ENCODE measurements at regions not wholly inside any gene's neighbourhood (a gene's known extent, or its start where the extent isn't known, plus 50 kb on each side); places are given as distances from the start of the nearest gene placed in this dataset.

DNA sequence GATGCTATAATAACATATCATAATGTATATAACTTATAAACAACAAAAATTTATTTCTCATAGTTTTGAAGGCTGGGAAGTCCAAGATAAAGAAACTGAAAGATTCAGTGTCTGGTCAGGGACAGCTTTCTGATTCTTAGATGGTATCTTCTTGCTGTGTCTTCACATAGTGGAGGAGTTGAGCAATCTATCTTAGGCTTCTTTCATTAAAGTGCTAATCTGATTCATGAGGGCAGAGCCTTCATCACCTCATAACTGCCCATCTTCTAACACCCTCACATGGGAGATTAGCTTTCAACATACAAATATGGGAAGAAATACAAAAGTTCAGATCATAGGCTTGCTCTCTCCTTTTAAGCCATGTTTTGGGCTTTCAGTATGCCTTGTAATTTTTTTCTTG lies 774.8 kb upstream of the EPHA6 start:
- TF ChIP-seq GTF2F1 (IDR thresholded peaks at IDR 0.05; ENCODE audit: borderline replicate concordance, low read depth, low read length) (no peak), FOSL1 (IDR thresholded peaks at IDR 0.05; ENCODE audit: insufficient read depth, low read depth, low read length) (no peak), POLR2AphosphoS5 (IDR thresholded peaks at IDR 0.05; ENCODE audit: low read depth, low read length) (no peak), TAF7 (optimal IDR thresholded peaks at IDR 0.05; ENCODE audit: borderline replicate concordance, low read depth, low read length) (no peak), SRF (IDR thresholded peaks at IDR 0.05; ENCODE audit: low read depth, low read length) (no peak), BACH1 (IDR thresholded peaks at IDR 0.05; ENCODE audit: low read length) (no peak)
- TF ChIP-seq, protein P1, sequence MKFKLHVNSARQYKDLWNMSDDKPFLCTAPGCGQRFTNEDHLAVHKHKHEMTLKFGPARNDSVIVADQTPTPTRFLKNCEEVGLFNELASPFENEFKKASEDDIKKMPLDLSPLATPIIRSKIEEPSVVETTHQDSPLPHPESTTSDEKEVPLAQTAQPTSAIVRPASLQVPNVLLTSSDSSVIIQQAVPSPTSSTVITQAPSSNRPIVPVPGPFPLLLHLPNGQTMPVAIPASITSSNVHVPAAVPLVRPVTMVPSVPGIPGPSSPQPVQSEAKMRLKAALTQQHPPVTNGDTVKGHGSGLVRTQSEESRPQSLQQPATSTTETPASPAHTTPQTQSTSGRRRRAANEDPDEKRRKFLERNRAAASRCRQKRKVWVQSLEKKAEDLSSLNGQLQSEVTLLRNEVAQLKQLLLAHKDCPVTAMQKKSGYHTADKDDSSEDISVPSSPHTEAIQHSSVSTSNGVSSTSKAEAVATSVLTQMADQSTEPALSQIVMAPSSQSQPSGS (IDR thresholded peaks at IDR 0.05; ENCODE audit: low read length) = no peak
- no peaks in the 10 kb centered on the region for H3K79me1 ChIP-seq (ENCODE audit: low read depth, low read length)
- POLR2A ChIA-PET (ENCODE audit: partially characterized antibody) = no interaction called here

More for the DNA sequence above, 774.8 kb upstream of the EPHA6 start:
- Histone ChIP-seq H2AK5ac (ENCODE audit: low read depth, low read length) (no peak overlapping the region), H2AFZ (ENCODE audit: low read length) (no peak overlapping the region), H3K23ac (ENCODE audit: insufficient read length) (no peak overlapping the region), H2BK5ac (ENCODE audit: low read depth, low read length) (no peak overlapping the region), H3K9me3 (ENCODE audit: insufficient read depth in 2 of 2, low read depth in 1 of 2, low read length in 1 of 2) (no peaks in the 10 kb centered on the region; a peak in 1 of 4 replicates), H3K27me3 (replicated peaks in 1 of 4; ENCODE audit: control insufficient read depth in 3 of 4, extremely low read depth in 1 of 4, insufficient read depth in 3 of 4, low read length in 3 of 4) (no peaks in the 10 kb centered on the region), H3K56ac (replicated peaks; ENCODE audit: insufficient read length, low read depth, low read length) (no peak overlapping the region), H3K79me2 (ENCODE audit: control insufficient read depth in 1 of 2, insufficient read depth in 2 of 2, low read length in 2 of 2) (no peaks in the 10 kb centered on the region), H4K5ac (ENCODE audit: insufficient read length, low read depth, low read length) (no peak overlapping the region), H3K9ac (replicated peaks in 1 of 4; ENCODE audit: extremely low read depth in 1 of 4, low read depth in 3 of 4, low read length in 3 of 4) (no peak overlapping the region), H3K36me3 (ENCODE audit: control insufficient read depth in 2 of 4, insufficient read depth in 4 of 4, low read length in 3 of 4) (no peaks in the 10 kb centered on the region), H3K4me1 (replicated peaks in 1 of 4; ENCODE audit: control insufficient read depth in 3 of 4, insufficient read depth in 4 of 4, low read length in 3 of 4) (no peaks in the 10 kb centered on the region), H2BK120ac (replicated peaks; ENCODE audit: low read depth, low read length) (no peak overlapping the region), H3K23me2 (ENCODE audit: low read depth, low read length) (no peaks in the 10 kb centered on the region), H3K4me2 (ENCODE audit: insufficient read depth in 1 of 2, low read depth in 2 of 2, low read length in 2 of 2) (no peak overlapping the region), H2BK20ac (ENCODE audit: low read length) (no peak overlapping the region), H2BK12ac (ENCODE audit: low read depth, low read length) (no peak overlapping the region), H3K4me3 (ENCODE audit: extremely low read depth in 1 of 4, insufficient read depth in 2 of 4, low read depth in 3 of 4, low read length in 4 of 4) (no peak overlapping the region), H4K8ac (ENCODE audit: extremely low read depth, insufficient read depth, low read length) (no peak overlapping the region), H4K20me1 (replicated peaks in 1 of 2; ENCODE audit: control insufficient read depth in 1 of 2, insufficient read depth in 2 of 2, low read length in 2 of 2) (no peaks in the 10 kb centered on the region), H3K4ac (replicated peaks; ENCODE audit: insufficient read length, low read depth, low read length) (no peak overlapping the region), H3K27ac (ENCODE audit: low read depth, low read length) (no peak overlapping the region), H2BK15ac (ENCODE audit: low read length) (no peak overlapping the region), H3K14ac (ENCODE audit: insufficient read length) (no peak overlapping the region), H3K18ac (ENCODE audit: extremely low read depth, low read length) (no peak overlapping the region), H4K91ac (replicated peaks; ENCODE audit: insufficient read length, low read length) (no peak overlapping the region)
- DNase-seq (ENCODE audit: low read depth in 1 of 2, low spot score in 2 of 2) (no peak), FAIRE-seq (no peak)
- CTCF ChIA-PET (ENCODE audit: partially characterized antibody) = no interaction called here

Measured in H1 (cell line).